ENCODE measurements at regions not wholly inside any gene's neighbourhood (a gene's known extent, or its start where the extent isn't known, plus 50 kb on each side); places are given as distances from the start of the nearest gene placed in this dataset.

- TF ChIP-seq CTCF (IDR thresholded peaks at IDR 0.05), result no peak
- TF ChIP-seq POLR2A (IDR thresholded peaks at IDR 0.05), result no peak
Measured at GRCh38 chr15:23897531-23897930, 210.4 kb upstream of the NDN start.

Data from uterus (tissue), 2 donors.